HL-60 (cell line): ENCODE measurements at regions not wholly inside any gene's neighbourhood (a gene's known extent, or its start where the extent isn't known, plus 50 kb on each side); places are given as distances from the start of the nearest gene placed in this dataset.

Source experiments
- CTCF ChIP-seq: IDR thresholded peaks from one replicate; pipeline ENCODE4 v1.5.1; 2011; ENCODE audit warnings: low read length, control low read depth, inconsistent platforms; ENCODE audit not compliant: insufficient read depth
- REST ChIP-seq: IDR thresholded peaks from 2 replicates; pipeline ENCODE4 v1.6.1; 2012; ENCODE audit warnings: low read depth; ENCODE audit not compliant: insufficient replicate concordance
- SPI1 ChIP-seq: IDR thresholded peaks from 2 replicates; pipeline ENCODE4 v1.6.1; 2012; ENCODE audit warnings: low read depth, mild to moderate bottlenecking, borderline replicate concordance

GRCh38 chr11:109512680-109513079 lies 90.7 kb downstream of the C11orf87 start:
- TF ChIP-seq SPI1 (peak; percentile 97), REST (peak; percentile 23), CTCF (no peak)
